ENCODE measurements at regions not wholly inside any gene's neighbourhood (a gene's known extent, or its start where the extent isn't known, plus 50 kb on each side); places are given as distances from the start of the nearest gene placed in this dataset.

DNA sequence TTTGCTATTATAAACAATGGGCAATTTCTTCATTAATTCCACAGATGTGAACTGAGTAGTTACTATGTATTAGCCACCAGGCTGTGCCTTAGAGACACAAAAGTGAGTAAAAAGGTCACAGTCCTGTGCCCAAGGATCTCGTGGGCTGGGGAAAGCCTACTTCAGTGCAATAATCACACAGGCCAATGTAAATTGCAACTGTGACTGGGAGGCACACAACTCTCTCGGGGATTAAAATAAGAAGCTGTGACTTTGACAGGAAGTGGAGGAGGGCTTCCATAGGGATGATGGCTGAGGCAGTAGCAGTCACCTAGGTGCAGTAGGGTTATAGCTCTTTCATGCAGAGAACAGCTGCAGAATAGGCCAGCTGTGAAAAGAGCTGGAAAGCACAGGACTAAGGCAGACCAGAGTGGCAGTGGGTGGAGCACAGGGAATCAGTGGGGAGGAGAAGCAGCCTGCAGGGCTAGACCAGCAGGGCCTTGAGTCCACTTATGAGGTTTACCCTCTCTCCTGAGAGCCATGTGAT, 121.9 kb downstream of the MAB21L3 start:
- no peak for DNase-seq (ENCODE audit: low spot score)

DNA sequence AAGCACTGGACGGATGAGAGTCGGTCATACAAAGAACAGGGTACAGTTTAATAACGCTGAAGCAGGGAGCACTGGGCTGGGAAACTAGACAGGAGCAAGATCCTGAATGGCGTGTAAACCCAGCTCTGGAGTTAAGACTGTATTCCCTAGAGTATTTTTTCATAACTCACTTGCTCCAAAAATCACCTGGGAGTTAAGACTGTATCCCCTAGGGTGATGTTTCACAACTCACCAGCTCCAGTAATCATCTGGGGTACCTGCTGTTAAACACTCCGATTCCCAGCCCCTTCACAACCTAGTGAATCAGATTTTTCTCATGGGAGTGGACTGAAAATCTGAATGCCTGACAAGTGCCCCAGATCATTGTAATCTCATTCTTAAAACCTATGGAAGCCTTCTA, 123.2 kb downstream of the MAB21L3 start:
- DNase-seq (ENCODE audit: low spot score): no peak

DNA sequence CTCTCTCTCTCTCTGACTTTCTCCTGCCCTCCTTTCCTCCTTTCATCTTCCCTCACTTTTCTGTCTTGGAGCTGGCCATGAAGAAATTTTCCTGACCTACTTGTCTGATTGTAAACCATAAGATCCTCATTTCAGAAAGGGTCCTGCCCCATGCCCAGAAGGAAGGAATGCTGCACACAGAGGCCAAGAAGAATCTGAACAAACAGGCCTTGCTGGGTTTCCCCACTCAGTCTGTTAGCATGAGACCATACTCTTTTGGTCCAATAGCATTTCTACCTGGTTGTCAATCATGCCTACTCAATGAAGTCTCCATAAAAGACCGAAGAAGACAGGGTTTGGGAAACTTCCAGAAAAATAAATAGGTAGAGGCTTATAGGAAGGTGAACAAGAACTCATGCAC, 128.7 kb downstream of the MAB21L3 start:
- DNase-seq (ENCODE audit: low spot score): no peak

DNA sequence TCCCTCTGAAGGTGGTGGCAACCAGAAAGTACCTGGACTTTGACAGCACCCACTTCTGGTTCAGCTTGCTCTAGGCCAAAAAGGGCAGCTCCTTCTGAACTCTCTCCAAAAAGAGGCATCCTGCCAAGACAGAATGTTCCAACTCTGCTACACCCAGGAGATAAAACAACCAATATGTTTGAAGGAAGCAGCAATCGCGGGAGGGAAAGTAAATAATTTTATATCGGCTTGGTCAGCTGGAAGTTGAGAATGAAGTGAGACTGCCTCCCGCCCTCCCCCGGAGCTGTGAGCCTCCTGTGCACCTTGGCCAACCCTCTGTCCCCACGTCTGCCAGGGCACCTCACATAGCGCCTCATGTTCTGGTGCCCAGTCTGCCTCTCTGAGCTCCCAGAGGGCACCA, 130.3 kb upstream of the ATP1A1 start:
- DNase-seq (ENCODE audit: low spot score): no peak

DNA sequence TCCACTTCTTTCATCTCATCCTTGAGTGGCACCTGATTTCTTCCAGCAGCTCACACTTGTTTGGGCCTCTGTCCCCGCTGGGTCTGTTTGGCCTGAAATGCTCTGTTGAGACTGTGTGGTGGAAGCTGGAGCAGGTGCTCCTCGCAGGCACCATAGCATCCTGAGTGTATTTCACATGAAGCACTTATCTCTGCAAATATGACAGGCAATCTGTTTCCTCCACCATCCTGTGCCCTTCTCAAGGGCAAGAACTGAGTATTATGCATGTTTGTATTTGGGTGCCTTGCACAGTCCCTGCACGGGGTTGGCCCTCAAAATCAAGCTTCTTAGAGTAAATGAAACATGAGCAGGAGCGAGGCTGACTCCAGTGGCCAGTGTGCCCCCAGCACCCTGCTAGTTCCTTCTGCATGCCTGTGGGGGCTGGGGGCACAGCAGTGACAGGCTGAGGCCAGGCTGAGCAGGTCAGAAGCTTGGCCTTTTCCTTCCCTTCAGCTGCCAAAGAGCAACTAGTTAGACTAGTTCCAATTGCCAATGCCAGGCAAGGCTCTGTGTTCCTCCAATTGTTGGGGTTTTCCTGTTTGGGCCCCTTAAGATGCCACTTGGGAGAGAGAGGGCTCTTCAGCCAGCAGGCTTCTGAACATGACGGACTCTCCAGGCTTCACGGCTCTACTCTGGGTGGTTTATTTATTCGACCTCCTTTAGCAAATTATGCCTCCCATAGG, 129.6 kb upstream of the ATP1A1 start:
- no peak for DNase-seq (ENCODE audit: low spot score)

DNA sequence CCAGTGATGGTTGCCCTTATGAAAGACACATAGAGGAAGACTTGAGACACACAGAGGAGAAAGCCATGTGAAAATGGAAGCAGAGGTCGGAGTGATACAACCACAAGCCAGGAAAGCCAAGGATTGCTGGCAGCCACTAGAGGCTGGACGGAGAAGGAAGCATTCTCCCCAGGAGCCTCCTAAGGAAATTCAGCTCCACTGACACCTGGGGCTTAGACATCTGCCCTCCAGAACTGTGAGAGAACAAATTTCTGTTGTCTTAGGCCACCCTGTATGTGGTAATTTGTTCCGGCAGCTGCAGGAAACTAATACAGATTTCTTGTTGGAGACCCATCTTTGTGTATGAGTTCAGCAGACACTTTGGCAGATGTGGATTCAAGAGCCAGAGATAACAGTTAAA, 126.9 kb upstream of the ATP1A1 start:
- no peak for DNase-seq (ENCODE audit: low spot score)

DNA sequence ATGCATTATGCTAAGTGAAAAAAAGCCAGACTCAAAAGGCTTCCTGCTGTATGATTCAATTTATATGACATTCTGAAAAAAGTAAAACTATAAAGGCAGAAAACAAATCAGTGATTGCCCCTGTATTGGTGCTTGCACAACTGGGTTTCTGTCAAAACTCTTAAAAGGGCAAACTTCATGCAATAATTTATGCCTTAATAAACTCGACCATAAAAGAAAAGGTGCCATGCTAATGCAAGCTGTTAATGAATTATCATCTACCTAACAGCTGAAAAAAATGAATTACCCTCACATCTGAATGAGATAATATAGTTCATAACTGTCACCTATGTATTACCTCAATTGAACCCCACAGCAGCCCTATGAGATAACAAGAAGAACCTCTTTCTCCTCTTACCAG, 120.8 kb upstream of the ATP1A1 start:
- no peak for DNase-seq (ENCODE audit: low spot score)

DNA sequence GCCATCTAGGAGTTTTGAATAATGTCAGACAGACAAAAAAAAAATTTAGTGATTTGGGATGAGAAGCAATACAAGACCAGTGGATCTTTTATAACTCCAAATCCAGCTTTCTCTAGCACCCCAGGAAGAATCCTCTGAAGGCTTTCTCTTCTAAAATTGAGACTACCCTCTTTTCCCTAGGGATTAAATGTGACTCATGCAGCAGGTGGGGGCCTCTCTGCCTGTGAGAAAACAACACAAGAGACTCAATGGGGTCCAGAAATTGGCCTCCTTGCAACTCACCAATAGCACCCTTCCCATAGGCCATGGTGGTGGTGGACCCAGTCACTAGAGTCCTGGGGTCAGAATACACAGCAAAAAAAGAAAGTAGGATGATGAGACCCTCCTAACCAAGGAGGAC, 120.3 kb upstream of the ATP1A1 start:
- no peak for DNase-seq (ENCODE audit: low spot score)

DNA sequence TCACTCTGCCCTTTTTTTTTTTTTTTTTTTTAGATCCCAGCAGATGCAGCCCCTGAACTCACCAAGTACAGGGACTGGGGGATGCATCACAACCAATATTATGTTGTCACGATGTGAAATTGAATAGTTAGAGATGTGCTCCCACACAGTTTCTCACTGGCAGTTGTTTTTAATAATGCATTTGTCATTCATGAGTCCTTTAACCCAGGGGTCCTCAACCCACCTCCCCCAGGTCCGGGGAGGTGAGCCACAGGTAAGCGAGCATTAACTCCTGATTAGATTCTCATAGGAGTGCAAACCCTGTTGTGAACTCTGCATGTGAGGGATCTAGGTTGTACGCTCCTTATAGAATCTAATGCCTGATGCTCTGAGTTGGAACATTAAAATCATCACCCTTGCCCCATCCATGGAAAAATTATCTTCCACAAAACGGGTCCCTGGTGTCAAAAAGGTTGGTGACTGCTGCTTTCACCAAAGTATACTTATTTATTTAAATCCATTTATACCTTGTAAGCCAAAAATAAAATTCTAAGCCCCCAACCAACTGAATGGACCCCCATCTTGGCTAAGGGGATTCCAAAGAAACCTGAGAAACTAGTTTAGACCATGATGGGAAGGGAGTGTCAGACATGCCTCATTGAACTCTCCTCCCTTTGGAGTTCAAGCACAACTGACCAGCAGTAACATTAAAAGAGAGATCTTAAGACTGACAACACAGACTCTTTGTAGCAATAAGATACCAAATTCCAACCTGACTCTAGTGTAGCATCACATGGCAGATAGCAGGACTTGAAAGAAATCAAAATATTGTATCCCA, 119.3 kb upstream of the ATP1A1 start:
- DNase-seq (ENCODE audit: low spot score): no peak

DNA sequence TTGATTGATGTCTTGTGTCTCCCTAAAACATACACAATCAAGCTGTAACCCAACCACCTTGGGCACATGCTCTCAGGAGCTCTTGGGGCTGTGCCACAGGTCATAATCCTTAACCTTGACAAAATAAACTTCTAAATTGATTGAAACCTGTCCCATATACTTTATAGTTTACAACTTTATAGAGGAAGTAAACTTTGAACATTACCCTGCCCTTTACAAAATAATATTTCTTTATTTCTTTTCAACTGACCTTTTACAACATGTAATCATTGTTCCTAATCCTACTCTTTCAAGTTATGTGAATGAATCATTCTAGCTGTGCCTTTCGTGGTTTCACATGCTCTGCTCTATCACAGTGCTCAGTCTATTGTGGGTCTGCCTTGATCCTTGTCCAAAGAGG, 118.3 kb upstream of the ATP1A1 start:
- no peak for DNase-seq (ENCODE audit: low spot score)

DNA sequence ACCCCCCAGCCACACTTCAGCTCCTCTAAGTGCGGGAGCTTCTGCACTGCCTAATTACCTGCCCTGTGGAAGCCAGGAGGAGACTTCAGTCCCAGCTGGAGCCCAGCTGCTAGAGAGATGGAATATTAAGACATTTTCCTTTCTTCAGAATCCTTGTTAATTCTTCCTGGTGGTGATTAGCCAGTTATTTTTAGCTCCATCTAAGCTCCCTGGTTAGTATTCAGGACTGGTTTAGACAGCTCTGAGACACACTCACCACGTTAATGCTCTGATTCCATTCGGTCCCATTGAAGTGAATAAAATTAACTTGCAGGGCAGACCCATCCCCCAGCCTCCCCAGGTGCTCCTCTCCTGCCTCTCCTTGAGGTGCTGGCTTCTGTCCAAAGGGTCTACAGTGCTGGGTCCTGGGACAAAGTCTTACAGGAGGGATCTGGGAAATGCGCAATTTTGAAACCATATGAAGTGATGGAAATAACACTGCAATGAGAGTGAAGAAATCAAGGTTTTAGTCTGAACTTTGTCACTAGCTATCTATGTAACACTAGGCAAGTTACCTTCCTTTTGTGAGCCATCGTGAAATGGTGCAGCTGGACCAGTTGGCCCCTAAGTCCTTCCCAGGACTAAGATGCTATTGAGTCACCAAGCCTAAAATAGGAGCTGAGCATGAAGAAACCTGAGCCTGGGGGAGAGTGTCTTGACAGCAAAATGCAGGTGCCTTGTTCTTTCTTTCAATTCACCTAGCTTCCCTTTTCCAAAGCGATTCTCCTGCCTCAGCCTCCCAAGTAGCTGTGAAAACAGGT, 117.4 kb upstream of the ATP1A1 start:
- DNase-seq (ENCODE audit: low spot score): no peak

DNA sequence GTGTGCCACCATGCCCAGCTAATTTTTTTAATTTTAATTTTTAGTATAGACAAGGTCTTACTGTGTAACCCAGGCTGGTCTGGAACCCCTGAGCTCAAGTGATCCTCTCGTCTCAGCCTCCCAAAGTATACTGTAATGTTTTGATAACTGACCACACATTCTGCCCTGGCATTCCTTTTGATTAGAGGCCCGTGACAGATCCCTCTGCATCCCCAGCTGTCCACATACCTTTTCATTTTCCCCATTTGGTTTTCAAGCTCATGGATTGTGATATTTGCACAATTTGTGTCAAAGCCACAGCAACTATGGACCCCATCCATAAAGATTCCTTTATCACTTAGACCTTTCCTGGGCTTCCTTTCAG, 116.8 kb upstream of the ATP1A1 start:
- DNase-seq (ENCODE audit: low spot score): no peak

DNA sequence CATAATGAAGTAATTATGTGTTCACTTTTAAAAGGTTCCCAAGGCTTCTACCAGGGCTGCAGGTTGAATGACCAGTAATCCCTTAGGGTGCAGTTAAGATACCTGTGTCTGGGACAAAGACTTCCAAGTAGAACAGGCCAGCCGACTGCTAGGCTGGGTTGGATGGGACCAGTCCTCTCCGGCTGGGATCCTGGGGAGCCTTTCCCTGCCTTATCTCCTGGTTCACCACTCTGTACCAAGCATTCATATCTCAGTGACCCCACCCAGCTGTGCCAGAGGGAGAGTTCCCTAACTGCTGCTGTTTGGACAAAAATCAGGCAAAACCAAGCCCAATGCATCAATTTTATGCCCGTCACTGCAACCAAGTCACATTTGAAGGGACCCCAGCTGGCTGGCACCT, 116.2 kb upstream of the ATP1A1 start:
- DNase-seq (ENCODE audit: low spot score): no peak

DNA sequence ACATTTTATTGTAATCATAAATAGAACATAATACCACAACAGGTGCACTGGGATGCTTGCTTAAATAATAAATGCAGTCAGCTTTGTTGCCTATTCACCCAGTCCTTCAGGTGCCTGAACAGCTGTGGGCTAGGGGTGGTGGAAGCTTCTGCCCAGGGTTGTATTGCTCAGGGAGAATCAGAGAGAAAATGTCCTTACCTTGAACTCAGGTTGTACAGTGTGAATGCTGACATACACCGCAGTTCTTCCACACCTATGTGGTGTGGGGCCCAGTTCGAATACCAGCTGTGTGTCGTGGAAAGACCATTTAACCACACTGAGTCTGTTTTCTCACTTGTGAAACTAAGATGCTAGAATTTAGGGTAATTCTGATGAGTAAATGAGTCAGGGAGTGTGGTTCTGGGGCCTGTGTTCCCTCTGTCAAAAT, 115.7 kb upstream of the ATP1A1 start:
- no peak for DNase-seq (ENCODE audit: low spot score)

DNA sequence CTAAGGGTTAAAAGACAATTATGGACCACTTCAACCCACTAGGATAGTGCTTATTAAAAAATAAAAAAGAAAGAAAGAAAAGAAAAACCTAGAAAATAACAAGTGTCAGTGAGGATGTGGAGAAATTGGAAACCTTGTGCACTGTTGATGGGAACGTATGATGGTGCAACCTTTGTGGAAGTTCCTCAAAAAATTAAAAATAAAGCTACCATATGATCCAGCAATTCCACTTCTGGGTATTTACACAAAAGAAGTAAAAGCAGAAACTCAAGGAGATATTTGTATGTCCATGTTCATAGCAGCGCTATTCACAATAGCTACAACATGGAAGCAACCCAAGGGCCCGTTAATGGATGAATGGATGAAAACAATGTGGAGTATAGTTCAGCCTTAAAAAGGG, 115.2 kb upstream of the ATP1A1 start:
- DNase-seq (ENCODE audit: low spot score): no peak

DNA sequence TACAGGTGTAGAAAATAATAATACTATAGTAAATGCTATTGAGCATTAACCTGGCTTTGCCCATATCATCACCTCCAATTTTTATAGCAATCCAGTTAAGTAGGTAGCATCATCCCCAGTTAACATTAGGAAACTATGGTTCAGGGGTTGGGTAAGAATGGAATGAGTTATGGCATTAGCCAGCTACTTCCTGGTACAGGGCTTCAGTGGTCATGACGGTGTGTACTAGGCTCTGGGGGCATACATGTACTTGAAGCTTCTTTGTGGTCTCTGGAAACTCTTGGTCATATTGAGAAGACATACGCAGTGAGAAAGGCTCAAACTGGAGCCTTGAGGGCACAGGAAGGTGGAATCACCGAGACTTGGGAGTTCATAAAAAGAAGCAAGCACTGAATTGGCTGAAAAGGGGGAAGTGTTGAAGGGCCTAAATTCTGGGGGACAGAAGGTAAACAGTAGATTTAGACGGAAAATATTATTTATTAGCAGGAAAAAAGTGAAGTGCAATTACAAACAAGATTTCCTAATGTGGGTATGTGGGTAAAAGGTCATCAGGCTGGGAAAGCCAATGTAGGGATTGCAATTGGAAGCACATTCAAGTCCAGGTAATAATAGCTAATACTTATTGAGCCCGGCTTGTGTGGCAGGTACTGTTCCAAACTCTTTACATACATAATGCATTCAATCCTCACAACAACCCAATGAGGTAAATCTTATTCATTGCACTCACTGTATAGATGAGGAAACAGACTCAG, 114.2 kb upstream of the ATP1A1 start:
- no peak for DNase-seq (ENCODE audit: low spot score)

DNA sequence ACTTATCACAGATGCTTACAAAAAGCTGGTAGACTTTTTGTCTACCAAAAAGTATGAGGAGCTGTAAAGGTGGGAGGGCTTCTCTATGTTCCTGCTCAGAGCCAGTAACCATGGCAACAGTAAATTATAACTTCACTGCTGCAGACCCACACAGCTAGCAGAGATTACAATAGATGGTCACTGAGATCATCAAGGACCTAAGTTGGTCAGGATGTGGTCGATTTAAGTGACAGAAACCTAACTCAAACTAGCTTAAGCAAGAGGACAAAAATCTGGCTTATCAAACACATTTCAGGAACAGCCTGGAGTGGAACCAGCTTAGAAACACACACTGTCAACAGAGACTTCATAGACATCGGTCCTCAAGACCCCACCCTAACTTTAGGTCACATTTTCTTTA, 113.4 kb upstream of the ATP1A1 start:
- no peak for DNase-seq (ENCODE audit: low spot score)

DNA sequence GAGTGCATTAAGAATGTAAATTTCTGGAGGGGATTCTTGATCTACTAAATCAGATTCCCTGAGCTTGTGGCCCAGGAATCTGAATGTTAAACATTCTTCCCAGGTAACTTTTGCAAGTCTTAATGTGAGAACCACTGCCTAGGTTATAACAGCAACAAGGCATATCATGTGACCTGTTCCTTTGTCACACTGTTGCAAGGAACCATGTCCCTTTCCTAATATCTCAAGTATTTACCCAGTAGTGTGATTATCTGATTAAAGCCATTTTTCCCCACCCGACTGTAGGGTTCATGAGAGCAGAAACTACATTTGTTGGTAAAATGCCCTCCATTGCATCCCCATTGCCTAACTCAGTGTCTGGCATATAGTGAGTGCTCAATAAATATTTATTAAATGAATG, 112.9 kb upstream of the ATP1A1 start:
- no peak for DNase-seq (ENCODE audit: low spot score)

DNA sequence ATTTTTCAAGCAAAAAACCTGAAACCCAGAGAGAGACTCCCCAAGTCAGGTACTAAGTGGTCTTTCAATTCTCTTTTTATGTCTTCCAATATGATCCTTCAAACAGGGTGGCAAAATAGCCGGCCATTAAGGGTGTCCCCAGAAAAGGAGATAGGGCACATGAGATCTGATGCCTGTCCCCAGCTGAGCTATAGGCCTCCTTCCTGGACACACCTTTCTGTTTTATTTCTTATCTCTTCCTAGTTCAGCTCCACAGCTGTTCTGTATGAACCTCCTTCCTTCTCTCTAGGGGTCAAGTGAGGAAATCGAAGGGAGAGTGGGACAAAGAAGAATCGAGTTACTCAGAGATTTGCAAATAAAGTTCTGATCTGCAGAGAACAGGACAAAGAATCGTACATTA, 112.4 kb upstream of the ATP1A1 start:
- no peak for DNase-seq (ENCODE audit: low spot score)

DNA sequence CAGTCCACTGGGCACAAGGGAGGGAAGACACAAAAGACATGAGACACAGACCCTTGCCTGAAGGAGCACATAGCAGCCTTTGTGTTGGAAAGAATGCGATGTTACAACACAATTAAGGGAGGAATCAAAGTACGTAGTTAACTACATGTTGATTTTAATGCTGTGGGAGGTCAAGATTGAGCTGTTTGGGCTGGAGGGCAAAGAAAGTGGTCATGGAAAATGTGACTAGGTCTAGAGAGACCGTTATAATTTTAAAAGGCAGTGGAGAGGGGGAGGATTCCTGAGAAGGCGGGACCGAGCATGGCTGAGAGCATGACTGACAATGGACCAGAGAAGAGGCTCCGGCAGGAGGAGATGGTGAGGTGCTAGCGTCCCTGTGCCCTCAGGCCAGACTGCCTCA, 111.8 kb upstream of the ATP1A1 start:
- no peak for DNase-seq (ENCODE audit: low spot score)

DNA sequence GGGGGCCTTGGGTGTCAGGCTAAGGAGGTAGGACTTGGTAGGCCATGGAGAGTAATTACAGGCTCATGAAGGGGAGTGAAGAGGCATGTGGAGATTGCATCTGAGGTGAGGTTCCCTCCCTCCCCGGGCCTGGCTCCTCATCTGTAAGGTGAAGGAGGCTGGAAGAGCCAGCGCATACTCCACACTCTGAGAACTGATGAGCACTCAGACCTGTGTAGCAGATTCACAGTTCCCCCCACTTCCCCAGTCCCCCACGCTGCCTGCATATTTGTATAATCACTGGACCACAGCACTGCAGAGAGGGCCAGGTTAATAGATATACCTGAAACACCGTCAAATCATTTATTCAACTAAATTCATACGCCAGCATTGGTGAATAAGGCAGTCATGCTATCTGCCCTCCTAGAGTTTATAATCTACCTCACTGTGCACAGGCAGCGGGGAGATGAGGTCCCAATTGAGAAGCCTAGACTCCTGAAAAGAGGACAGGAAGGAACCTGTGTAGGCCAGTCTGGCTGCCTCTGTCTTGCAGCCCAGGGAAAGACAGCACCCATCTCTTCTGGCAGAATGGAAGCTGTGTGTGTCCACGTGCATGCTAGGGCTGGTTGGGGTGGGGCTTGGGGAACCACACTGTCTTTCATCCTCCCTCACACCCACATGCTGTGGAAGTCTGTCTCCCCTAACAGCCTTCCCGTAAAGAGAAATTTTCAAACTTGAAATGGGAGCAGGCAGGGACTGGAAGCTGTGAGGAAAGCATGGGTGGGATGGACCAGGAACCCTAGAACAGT, 110.6 kb upstream of the ATP1A1 start:
- DNase-seq (ENCODE audit: low spot score): no peak

All from hematopoietic multipotent progenitor cell treated with erythropoietin and hydrocortisone succinate and interleukin-3 and kit ligand, for 17 days (in vitro differentiated cells).